H1 (cell line): ENCODE measurements at regions not wholly inside any gene's neighbourhood (a gene's known extent, or its start where the extent isn't known, plus 50 kb on each side); places are given as distances from the start of the nearest gene placed in this dataset.

Experiments
- TBP ChIP-seq: IDR thresholded peaks from 2 replicates; pipeline ENCODE4 v1.6.1; 2011; ENCODE audit warnings: low read depth, low read length, improper control_type of control experiment
- TF ChIP-seq, protein P1 (sequence below): fragments of 300-600 bp; sonication (generic); IDR thresholded peaks from 2 replicates; pipeline ENCODE4 v1.7.1; 2012; ENCODE audit warnings: low read length, moderate library complexity, mild to moderate bottlenecking, inconsistent platforms; ENCODE audit not compliant: insufficient replicate concordance
- TF ChIP-seq, protein P2 (sequence below): IDR thresholded peaks from 2 replicates; pipeline ENCODE4 v1.6.1; 2011; ENCODE audit warnings: low read depth, mild to moderate bottlenecking, low read length; ENCODE audit not compliant: insufficient read depth

DNA sequence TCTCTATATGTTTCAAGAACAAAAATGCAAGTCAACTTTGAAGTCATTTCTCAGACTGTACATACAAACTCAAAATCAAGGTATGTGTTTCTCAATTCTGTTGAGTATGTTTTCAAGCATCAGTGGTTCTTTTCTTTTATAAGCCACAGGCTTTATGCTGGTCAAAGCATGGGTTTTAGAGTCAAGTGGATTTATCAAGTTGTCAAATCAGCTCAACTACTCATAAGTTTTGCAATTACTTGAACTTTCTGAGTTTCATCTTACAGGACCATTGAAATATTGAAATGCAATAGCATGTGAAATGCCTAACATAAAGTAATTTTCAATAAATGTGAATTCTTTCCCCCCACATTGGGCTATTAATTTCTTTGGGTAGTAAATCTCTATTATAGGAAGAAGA is 239.9 kb upstream of the DKK2 start (continued):
- TF ChIP-seq, protein P1, sequence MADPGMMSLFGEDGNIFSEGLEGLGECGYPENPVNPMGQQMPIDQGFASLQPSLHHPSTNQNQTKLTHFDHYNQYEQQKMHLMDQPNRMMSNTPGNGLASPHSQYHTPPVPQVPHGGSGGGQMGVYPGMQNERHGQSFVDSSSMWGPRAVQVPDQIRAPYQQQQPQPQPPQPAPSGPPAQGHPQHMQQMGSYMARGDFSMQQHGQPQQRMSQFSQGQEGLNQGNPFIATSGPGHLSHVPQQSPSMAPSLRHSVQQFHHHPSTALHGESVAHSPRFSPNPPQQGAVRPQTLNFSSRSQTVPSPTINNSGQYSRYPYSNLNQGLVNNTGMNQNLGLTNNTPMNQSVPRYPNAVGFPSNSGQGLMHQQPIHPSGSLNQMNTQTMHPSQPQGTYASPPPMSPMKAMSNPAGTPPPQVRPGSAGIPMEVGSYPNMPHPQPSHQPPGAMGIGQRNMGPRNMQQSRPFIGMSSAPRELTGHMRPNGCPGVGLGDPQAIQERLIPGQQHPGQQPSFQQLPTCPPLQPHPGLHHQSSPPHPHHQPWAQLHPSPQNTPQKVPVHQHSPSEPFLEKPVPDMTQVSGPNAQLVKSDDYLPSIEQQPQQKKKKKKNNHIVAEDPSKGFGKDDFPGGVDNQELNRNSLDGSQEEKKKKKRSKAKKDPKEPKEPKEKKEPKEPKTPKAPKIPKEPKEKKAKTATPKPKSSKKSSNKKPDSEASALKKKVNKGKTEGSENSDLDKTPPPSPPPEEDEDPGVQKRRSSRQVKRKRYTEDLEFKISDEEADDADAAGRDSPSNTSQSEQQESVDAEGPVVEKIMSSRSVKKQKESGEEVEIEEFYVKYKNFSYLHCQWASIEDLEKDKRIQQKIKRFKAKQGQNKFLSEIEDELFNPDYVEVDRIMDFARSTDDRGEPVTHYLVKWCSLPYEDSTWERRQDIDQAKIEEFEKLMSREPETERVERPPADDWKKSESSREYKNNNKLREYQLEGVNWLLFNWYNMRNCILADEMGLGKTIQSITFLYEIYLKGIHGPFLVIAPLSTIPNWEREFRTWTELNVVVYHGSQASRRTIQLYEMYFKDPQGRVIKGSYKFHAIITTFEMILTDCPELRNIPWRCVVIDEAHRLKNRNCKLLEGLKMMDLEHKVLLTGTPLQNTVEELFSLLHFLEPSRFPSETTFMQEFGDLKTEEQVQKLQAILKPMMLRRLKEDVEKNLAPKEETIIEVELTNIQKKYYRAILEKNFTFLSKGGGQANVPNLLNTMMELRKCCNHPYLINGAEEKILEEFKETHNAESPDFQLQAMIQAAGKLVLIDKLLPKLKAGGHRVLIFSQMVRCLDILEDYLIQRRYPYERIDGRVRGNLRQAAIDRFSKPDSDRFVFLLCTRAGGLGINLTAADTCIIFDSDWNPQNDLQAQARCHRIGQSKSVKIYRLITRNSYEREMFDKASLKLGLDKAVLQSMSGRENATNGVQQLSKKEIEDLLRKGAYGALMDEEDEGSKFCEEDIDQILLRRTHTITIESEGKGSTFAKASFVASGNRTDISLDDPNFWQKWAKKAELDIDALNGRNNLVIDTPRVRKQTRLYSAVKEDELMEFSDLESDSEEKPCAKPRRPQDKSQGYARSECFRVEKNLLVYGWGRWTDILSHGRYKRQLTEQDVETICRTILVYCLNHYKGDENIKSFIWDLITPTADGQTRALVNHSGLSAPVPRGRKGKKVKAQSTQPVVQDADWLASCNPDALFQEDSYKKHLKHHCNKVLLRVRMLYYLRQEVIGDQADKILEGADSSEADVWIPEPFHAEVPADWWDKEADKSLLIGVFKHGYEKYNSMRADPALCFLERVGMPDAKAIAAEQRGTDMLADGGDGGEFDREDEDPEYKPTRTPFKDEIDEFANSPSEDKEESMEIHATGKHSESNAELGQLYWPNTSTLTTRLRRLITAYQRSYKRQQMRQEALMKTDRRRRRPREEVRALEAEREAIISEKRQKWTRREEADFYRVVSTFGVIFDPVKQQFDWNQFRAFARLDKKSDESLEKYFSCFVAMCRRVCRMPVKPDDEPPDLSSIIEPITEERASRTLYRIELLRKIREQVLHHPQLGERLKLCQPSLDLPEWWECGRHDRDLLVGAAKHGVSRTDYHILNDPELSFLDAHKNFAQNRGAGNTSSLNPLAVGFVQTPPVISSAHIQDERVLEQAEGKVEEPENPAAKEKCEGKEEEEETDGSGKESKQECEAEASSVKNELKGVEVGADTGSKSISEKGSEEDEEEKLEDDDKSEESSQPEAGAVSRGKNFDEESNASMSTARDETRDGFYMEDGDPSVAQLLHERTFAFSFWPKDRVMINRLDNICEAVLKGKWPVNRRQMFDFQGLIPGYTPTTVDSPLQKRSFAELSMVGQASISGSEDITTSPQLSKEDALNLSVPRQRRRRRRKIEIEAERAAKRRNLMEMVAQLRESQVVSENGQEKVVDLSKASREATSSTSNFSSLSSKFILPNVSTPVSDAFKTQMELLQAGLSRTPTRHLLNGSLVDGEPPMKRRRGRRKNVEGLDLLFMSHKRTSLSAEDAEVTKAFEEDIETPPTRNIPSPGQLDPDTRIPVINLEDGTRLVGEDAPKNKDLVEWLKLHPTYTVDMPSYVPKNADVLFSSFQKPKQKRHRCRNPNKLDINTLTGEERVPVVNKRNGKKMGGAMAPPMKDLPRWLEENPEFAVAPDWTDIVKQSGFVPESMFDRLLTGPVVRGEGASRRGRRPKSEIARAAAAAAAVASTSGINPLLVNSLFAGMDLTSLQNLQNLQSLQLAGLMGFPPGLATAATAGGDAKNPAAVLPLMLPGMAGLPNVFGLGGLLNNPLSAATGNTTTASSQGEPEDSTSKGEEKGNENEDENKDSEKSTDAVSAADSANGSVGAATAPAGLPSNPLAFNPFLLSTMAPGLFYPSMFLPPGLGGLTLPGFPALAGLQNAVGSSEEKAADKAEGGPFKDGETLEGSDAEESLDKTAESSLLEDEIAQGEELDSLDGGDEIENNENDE: no peak
- TF ChIP-seq, protein P2, sequence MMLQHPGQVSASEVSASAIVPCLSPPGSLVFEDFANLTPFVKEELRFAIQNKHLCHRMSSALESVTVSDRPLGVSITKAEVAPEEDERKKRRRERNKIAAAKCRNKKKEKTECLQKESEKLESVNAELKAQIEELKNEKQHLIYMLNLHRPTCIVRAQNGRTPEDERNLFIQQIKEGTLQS: no peak
- TF ChIP-seq TBP: no peak
